Endothelial cell of umbilical vein (primary cell): ENCODE measurements at regions not wholly inside any gene's neighbourhood (a gene's known extent, or its start where the extent isn't known, plus 50 kb on each side); places are given as distances from the start of the nearest gene placed in this dataset.

Experiments
- CTCF ChIP-seq, 2 donors: IDR thresholded peaks; 1 replicate in 1 of 2; 2 replicates in 1 of 2; pipeline ENCODE4 v1.5.1; 2011; ENCODE audit warnings: low read length in 2 of 2, mild to moderate bottlenecking in 2 of 2, moderate library complexity in 2 of 2, control low read depth in 1 of 2, inconsistent platforms in 1 of 2, low read depth in 1 of 2; ENCODE audit not compliant: insufficient read depth in 1 of 2; ENCODE audit errors: extremely low read depth in 1 of 2
- EZH2 ChIP-seq: IDR thresholded peaks from 2 replicates; pipeline ENCODE4 v1.6.1; 2012; ENCODE audit warnings: borderline replicate concordance, low read depth, mild to moderate bottlenecking, moderate library complexity, low read length, inconsistent platforms; ENCODE audit not compliant: severe bottlenecking
- FOS ChIP-seq: IDR thresholded peaks from 2 replicates; pipeline ENCODE4 v1.6.1; 2011; ENCODE audit warnings: mild to moderate bottlenecking, low read length, moderate library complexity, borderline replicate concordance; ENCODE audit not compliant: insufficient read depth
- GATA2 ChIP-seq: IDR thresholded peaks from 2 replicates; pipeline ENCODE4 v1.7.0; 2011; ENCODE audit warnings: low read depth, mild to moderate bottlenecking, moderate library complexity, mixed read lengths, low read length; ENCODE audit not compliant: insufficient read length, insufficient read depth
- JUN ChIP-seq: IDR thresholded peaks from 2 replicates; pipeline ENCODE4 v1.6.1; 2011; ENCODE audit warnings: borderline replicate concordance, low read depth; ENCODE audit not compliant: insufficient read length, insufficient read depth
- MAX ChIP-seq: IDR thresholded peaks from 2 replicates; pipeline ENCODE4 v1.6.1; 2011; ENCODE audit not compliant: insufficient read depth, insufficient read length
- MYC ChIP-seq: IDR thresholded peaks from one replicate; pipeline ENCODE4 v1.6.1; 2011; ENCODE audit warnings: mild to moderate bottlenecking, low read depth, low read length
- POLR2A ChIP-seq: IDR thresholded peaks from 2 replicates; pipeline ENCODE4 v1.6.1; 2012; ENCODE audit warnings: low read depth, mild to moderate bottlenecking, control low read depth, low read length

- no peak for TF ChIP-seq EZH2
- no peak for TF ChIP-seq CTCF (IDR thresholded peaks at IDR 0.05; ENCODE audit: extremely low read depth in 1 of 2, insufficient read depth in 1 of 2, low read depth in 1 of 2, low read length in 2 of 2)
- no peak for TF ChIP-seq FOS
- no peak for TF ChIP-seq POLR2A
- TF ChIP-seq JUN: no peak
- no peak for TF ChIP-seq GATA2
- TF ChIP-seq MYC: no peak
- TF ChIP-seq MAX: no peak
Measured at GRCh38 chr2:180562378-180562777, 418.0 kb upstream of the UBE2E3 start.
